ENCODE measurements at regions not wholly inside any gene's neighbourhood (a gene's known extent, or its start where the extent isn't known, plus 50 kb on each side); places are given as distances from the start of the nearest gene placed in this dataset.
"Not testable (repeated sequence)": the region's sequence is repeated elsewhere in the genome, so short reads cannot be mapped to it uniquely, and the experiment has no call there.

DNA sequence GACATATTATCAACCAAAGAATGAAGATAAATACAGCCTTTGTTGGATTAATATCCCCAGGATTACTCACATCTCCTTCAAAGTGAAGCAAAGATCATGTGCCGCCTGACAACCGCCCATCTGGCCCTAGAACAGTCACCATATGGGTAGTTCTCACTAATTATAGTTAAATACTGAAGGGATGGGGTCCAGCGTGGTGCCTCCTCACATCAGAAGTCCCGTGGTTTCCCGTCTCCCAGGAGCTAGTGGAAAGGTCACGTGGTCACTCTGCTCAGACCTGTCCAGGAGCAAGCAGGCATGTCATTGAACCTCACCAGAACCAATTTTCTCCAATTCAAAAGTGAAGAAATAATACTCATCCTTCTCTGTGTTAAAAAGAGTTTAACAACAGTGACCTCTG is 434.5 kb downstream of the SHISA9 start:
- no peaks in the 10 kb centered on the region for H3K4me1 ChIP-seq
- intact Hi-C loops (cut with DNase I; ENCODE audit: low total_unique reads), result no loop called here
- no peak for TF ChIP-seq POLR2A (IDR thresholded peaks at IDR 0.05)
- TF ChIP-seq CTCF (IDR thresholded peaks at IDR 0.05), result no peak
- no peaks in the 10 kb centered on the region for H3K27me3 ChIP-seq
- H3K4me3 ChIP-seq, result no peak overlapping the region
- H3K36me3 ChIP-seq, result no peaks in the 10 kb centered on the region
- no peak overlapping the region for H3K27ac ChIP-seq
- no peaks in the 10 kb centered on the region for H3K9me3 ChIP-seq
- DNase-seq, result no peak

GRCh38 chr16:13336335-13336734 is 434.9 kb downstream of the SHISA9 start:
- Histone ChIP-seq H3K4me1 (no peaks in the 10 kb centered on the region), H3K27ac (no peak overlapping the region), H3K27me3 (no peaks in the 10 kb centered on the region), H3K4me3 (no peak overlapping the region), H3K36me3 (no peaks in the 10 kb centered on the region), H3K9me3 (no peaks in the 10 kb centered on the region)
- no peak for TF ChIP-seq POLR2A (IDR thresholded peaks at IDR 0.05)
- no peak for TF ChIP-seq CTCF (IDR thresholded peaks at IDR 0.05)
- DNase-seq, result no peak
- intact Hi-C loops (cut with DNase I; ENCODE audit: low total_unique reads), result no loop called here

GRCh38 chr16:13336907-13337881 is 435.8 kb downstream of the SHISA9 start:
- H3K4me3 ChIP-seq; H3K27ac ChIP-seq; H3K9me3 ChIP-seq; H3K27me3 ChIP-seq; H3K36me3 ChIP-seq; DNase-seq; intact Hi-C loops (cut with DNase I; ENCODE audit: low total_unique reads); H3K4me1 ChIP-seq: not testable (repeated sequence)

- Histone ChIP-seq H3K4me3 (no peak overlapping the region), H3K27ac (no peak overlapping the region), H3K27me3 (no peaks in the 10 kb centered on the region), H3K4me1 (no peaks in the 10 kb centered on the region), H3K36me3 (no peaks in the 10 kb centered on the region), H3K9me3 (no peaks in the 10 kb centered on the region)
- intact Hi-C loops (cut with DNase I; ENCODE audit: low total_unique reads), result no loop called here
- DNase-seq, result no peak
- TF ChIP-seq POLR2A (IDR thresholded peaks at IDR 0.05) (no peak), CTCF (IDR thresholded peaks at IDR 0.05) (no peak)
Observed at GRCh38 chr16:13338044-13338443, 436.6 kb downstream of the SHISA9 start.

DNA sequence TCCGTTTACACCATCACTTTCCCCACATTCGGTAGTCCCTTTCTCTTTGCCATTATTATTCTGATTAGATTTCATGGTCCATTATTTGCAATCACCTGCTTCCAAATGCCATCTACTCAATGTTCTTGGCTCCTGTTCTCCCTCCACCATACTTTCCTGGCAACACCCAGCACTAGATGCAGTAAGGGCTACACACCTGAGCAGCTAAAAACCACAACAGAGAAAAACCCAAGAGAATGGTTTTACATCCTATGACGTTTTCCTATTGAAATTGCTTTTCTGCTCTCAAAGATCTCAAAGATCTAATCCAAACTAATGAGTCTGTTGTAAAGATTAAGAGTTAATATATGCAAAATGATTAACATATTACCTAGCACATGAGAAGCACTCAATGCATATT is 441.3 kb downstream of the SHISA9 start:
- TF ChIP-seq CTCF (IDR thresholded peaks at IDR 0.05), result no peak
- TF ChIP-seq POLR2A (IDR thresholded peaks at IDR 0.05), result no peak
- intact Hi-C loops (cut with DNase I; ENCODE audit: low total_unique reads), result no loop called here
- H3K27me3 ChIP-seq, result no peaks in the 10 kb centered on the region

More for the DNA sequence above, 441.3 kb downstream of the SHISA9 start:
- H3K9me3 ChIP-seq, result no peaks in the 10 kb centered on the region
- no peak for DNase-seq
- no peaks in the 10 kb centered on the region for H3K36me3 ChIP-seq
- no peak overlapping the region for H3K4me3 ChIP-seq
- H3K27ac ChIP-seq, result no peak overlapping the region
- H3K4me1 ChIP-seq, result no peaks in the 10 kb centered on the region
